GM21576 (cell line): ENCODE measurements at regions not wholly inside any gene's neighbourhood (a gene's known extent, or its start where the extent isn't known, plus 50 kb on each side); places are given as distances from the start of the nearest gene placed in this dataset.

Experiments used
- ATAC-seq: cut with Tn5 transposase; IDR thresholded peaks from one replicate; pipeline ENCODE4 v1.9.1; 2021; ENCODE audit warnings: mild to moderate bottlenecking, moderate library complexity; ENCODE audit not compliant: unreplicated experiment

DNA sequence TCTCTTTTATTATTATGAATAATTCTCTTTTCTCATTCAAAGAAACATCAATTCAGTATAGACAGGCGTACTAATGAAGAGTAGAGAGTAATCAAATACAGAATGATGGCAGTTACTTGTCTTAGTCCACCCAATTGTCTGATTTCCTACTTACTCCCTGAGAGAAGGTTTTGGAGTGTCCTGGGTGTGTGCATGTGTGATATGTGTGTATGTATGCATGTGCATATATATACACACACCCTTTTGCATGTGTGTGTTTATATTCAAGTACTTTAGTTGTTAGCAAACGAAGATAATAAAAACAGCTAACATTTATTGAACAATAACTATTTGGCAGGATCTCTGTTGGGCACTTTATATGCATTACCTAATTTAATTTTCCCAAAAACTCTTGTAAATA, 63.2 kb upstream of the CCDC190 start:
- ATAC-seq: no peak

DNA sequence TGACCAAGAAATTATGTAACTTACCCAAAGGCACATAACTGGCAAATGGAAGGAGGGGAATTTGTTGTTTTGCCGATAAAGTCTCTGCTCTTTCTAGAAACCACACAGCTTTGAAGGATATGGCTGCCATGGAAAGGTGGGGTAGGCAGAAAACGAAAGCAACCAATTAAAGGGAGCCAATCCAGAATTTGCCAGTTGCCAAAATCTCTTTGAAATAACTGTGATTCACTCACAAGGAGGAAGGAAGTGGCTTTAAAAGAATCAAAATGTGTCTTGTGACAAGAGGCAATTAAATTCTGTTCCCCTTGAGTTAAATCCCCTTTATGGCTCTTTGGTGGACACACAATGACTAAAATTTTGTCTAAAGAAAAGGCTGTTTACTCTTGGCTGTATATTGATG, 61.2 kb upstream of the CCDC190 start:
- ATAC-seq: no peak

DNA sequence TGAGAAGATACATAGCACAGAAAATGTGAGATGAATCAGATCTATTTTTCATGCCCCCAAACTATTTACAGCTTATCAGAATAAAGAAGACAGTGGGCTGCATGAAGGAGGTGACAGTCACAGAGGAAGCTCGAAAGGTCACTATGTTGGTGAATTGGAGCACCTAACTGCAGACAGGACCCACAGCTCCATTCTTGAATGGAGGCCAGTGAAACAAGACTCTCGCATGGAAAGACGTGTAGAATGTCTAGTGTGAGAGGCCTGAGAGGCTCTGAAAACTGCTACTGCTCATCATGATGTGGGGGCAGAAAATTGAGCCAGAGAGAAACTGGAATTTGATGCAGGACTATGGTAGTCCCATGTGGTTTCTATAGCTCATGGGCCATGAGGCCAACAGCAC, 60.3 kb upstream of the CCDC190 start:
- no peak for ATAC-seq

GRCh38 chr1:162919034-162919433, 58.1 kb upstream of the CCDC190 start:
- no peak for ATAC-seq

DNA sequence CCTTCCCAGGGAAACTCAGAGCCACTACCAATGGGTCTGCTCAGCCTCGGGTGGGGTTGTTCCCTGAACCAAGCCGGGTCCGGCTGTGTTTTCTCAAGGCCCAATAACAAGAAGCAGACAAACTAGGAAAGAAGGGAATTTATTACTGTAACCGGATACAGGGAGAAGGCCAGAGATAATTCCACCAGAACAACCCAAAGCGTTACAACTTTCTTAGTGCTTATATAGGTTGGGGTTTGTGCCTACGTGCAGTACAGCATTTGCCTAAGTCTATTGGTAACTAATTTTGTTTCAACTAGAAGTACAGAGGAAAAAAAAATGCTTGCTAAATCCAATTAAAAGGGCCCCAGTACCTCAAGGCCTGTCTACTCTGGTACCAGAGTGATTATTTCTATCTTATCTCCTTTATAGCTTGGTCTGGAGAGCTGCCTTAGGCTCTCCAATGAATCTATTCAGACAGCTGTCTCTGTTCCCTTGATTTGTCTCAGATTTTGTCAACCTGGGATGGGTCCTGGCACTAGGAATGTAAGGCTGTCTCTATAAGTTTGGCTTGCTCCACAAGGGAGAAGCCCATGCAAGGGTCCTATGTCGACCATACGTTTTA, 57.3 kb upstream of the CCDC190 start:
- no peak for ATAC-seq

DNA sequence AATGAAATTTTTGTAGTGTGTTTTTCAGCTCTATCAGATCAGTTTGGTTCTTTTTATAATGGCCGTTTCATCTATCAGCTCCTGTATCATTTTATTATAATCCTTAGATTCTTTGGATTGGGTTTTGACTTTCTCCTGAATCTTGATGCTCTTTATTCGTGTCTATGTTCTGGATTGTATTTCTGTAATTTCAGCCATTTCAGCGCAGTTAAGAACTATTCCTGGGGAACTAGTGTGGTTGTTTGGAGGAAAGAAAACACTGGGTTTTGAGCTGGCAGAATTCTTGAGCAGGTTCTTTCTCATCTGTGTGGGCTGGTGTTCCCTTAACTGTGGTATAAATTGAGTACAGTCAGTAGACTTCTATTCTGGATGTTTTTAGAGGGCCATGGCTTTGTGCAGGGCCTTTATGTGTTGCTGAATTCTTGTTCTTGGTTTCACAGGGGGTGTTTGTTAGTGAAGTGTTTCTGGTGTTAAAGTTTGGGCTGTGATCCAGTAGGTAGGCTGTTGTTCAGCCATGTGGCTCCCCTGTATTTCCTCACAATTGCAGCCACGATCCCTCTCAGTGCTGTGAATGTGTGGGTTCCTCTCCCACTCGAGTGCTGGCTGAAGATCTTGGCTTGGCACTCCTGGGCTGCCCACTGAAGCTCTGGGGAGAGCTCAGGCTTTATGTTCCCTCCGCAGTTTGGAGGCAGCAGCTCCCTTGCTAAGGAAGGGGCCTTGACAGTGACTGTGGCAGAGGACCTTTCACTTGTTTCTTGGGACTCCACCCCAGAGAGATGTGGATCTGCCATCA, 56.0 kb upstream of the CCDC190 start:
- ATAC-seq: no peak

DNA sequence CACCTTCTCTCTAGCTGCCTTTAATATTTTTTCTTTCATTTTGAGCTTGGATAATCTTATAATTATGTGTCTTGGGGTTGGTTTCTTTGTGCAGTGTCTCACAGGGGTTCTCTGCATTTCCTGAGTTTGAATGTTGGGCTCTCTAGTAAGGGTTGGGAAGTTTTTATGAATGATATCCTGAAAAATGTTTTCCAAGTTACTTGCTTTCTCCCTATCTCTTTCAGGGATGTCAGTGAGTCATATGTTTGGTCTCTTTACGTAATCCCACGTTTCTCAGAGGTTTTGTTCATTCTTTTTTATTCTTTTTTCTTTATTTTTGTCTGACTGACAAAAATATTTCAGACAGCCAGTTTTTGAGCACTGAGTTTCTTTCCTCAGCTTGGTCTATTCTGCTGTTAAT, 55.4 kb upstream of the CCDC190 start:
- ATAC-seq: no peak

DNA sequence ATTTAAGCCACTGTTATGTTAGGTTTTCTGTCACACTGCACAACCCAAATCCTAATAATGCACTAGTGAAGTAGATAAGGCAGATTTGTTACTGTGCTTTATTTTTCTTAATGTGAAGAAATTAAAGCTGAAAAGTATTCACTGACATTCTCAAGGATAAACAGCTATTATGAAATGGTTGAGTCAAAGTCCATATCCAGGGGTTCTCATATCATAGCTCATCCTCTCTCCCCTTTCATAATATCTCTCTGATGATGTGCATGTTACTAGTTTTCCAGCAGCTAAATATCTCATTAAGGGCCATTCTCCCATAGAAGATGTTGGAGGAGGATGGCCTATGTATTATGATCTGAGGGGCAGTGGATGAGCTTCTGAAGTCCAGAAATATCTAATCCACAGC, 53.6 kb upstream of the CCDC190 start:
- ATAC-seq: no peak

DNA sequence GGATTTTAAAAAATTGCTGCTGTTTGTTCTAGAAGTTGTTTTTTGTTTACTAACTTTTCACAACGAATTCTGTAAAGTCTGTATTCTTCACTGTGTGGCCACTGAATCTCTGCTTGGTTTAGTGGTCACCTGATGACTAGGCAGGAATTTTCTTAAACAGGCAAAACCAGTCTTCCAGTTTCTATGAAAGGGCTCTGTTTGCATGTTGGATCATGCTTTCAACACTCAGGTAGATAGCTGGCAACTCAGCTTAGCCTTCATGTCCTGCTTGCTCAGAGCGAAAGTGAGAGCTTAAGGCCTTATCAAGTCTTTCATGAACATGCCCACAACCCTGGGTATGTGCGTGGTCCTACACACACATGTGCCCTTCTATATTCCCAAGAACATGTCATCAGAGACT, 52.4 kb upstream of the CCDC190 start:
- no peak for ATAC-seq

- ATAC-seq: no peak
Observed at GRCh38 chr1:162912061-162912667, 51.2 kb upstream of the CCDC190 start.
